Loucy (cell line): ENCODE measurements at regions not wholly inside any gene's neighbourhood (a gene's known extent, or its start where the extent isn't known, plus 50 kb on each side); places are given as distances from the start of the nearest gene placed in this dataset.
A peak's percentile ranks its signal among the peaks of the same experiment; 100 is the strongest.

Experiments used
- H2AFZ ChIP-seq: fragments of 200-600 bp; sonication (generic); 2 replicates; pipeline ENCODE4 v1.6.0; 2016; ENCODE audit warnings: antibody characterized with exemption, mild to moderate bottlenecking, low read length, moderate library complexity
- H3F3A ChIP-seq: fragments of 200-600 bp; 2 replicates; pipeline ENCODE4 v1.6.0; 2016; ENCODE audit warnings: antibody characterized with exemption, low read depth, mild to moderate bottlenecking
- H3K27me3 ChIP-seq: fragments of 200-600 bp; sonication (generic); 2 replicates; pipeline ENCODE4 v1.6.1; 2014; ENCODE audit warnings: low read length, mild to moderate bottlenecking; ENCODE audit not compliant: insufficient read depth, poor library complexity, severe bottlenecking
- H3K36me3 ChIP-seq: fragments of 200-600 bp; sonication (generic); 2 replicates; pipeline ENCODE4 v1.6.1; 2016; ENCODE audit warnings: low read length; ENCODE audit not compliant: insufficient read depth
- H3K4me1 ChIP-seq: fragments of 200-600 bp; sonication (generic); 2 replicates; pipeline ENCODE4 v1.5.1; 2014; ENCODE audit warnings: low read length, mild to moderate bottlenecking; ENCODE audit not compliant: insufficient read depth, poor library complexity, severe bottlenecking
- H3K4me2 ChIP-seq: fragments of 200-600 bp; sonication (generic); 2 replicates; pipeline ENCODE4 v1.6.0; 2014; ENCODE audit warnings: antibody characterized with exemption, low read length, low read depth, mild to moderate bottlenecking; ENCODE audit not compliant: poor library complexity, severe bottlenecking
- H3K4me3 ChIP-seq: fragments of 200-600 bp; sonication (generic); 2 replicates; pipeline ENCODE4 v1.5.1; 2014; ENCODE audit warnings: low read length, mild to moderate bottlenecking, mixed read lengths; ENCODE audit not compliant: poor library complexity, severe bottlenecking
- H3K79me2 ChIP-seq: fragments of 200-600 bp; sonication (generic); 2 replicates; pipeline ENCODE4 v1.6.1; 2014; ENCODE audit warnings: low read length; ENCODE audit not compliant: insufficient read depth
- H3K9ac ChIP-seq: fragments of 200-600 bp; sonication (generic); 2 replicates; pipeline ENCODE4 v1.6.0; 2014; ENCODE audit warnings: mild to moderate bottlenecking, low read depth, low read length, moderate library complexity; ENCODE audit not compliant: poor library complexity, severe bottlenecking
- H3K9me2 ChIP-seq: fragments of 200-600 bp; sonication (generic); replicated peaks from 2 replicates; pipeline ENCODE4 v1.6.1; 2016; ENCODE audit warnings: low read depth, low read length, mixed read lengths
- H3K9me3 ChIP-seq: fragments of 200-600 bp; sonication (generic); 2 replicates; pipeline ENCODE4 v1.6.1; 2014; ENCODE audit warnings: mild to moderate bottlenecking, antibody characterized with exemption, low read length, low read depth; ENCODE audit not compliant: insufficient read depth
- H4K20me1 ChIP-seq: fragments of 200-600 bp; sonication (generic); 2 replicates; pipeline ENCODE4 v1.6.0; 2014; ENCODE audit warnings: antibody characterized with exemption, low read length, mild to moderate bottlenecking; ENCODE audit not compliant: insufficient read depth, poor library complexity, severe bottlenecking
- EZH2phosphoT487 ChIP-seq: fragments of 200-600 bp; IDR thresholded peaks from 2 replicates; pipeline ENCODE4 v1.6.1; 2018; ENCODE audit warnings: antibody characterized with exemption, mild to moderate bottlenecking, moderate library complexity, borderline replicate concordance
- TF ChIP-seq, protein P1 (sequence below): fragments of 200-600 bp; sonication (generic); conservative IDR thresholded peaks from 2 replicates; pipeline ENCODE4 v1.5.1; 2014; ENCODE audit warnings: mild to moderate bottlenecking, antibody characterized with exemption, low read length

DNA sequence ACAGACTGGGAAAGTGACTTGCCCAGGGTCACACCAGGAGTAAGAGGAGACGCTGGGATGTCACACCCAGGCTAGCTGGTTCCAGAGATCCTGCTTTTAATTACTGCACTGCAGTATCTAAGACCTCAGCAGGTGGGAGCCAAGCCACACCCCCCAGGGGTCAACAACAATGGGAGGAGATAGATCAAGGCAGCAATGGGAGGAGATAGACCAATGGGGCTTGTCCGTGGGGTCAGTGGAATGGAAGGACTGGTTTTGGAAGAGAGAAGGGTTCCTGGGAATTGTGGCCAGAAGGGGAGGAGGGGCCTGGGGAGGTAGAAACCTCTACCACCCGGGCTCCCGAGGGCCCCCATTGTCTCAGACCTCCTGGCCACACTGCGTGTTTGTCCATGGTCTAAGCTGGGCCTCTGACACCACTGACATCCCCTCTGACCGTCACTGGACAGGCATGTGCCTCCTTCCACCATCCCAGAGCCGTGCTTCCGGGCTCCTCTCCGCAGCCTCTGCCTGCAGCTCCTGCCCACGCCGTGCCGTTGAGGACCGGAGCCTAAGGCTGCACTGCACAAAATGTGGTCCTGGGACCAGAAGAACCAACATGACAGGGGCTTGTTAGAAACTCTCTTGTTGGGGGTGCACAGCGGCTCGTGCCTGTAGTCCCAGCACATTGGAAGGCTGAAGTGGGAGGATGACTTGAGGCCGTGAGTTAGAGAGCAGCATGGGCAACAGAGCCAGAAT, 69.8 kb upstream of the RPH3AL start:
- H3K4me1 ChIP-seq, result peaks cover 53% of the 10 kb centered on the region
- peaks cover 3% of the 10 kb centered on the region; the same call in 1 of the 2 replicates for H3K79me2 ChIP-seq
- no peaks in the 10 kb centered on the region for H3K9me3 ChIP-seq
- no peaks in the 10 kb centered on the region for H3K36me3 ChIP-seq
- H4K20me1 ChIP-seq, result no peaks in the 10 kb centered on the region
- no peaks in the 10 kb centered on the region for H3K9me2 ChIP-seq
- H3K27me3 ChIP-seq, result no peaks in the 10 kb centered on the region
- H2AFZ ChIP-seq, result no peak overlapping the region
- no peak overlapping the region for H3K9ac ChIP-seq
- no peak overlapping the region for H3K4me3 ChIP-seq
- peaks cover 7% of the 10 kb centered on the region; the same call in 1 of the 2 replicates for H3F3A ChIP-seq
- peak overlapping the region; percentile 23 for H3K4me2 ChIP-seq
- TF ChIP-seq EZH2phosphoT487, result no peak
- TF ChIP-seq, protein P1, sequence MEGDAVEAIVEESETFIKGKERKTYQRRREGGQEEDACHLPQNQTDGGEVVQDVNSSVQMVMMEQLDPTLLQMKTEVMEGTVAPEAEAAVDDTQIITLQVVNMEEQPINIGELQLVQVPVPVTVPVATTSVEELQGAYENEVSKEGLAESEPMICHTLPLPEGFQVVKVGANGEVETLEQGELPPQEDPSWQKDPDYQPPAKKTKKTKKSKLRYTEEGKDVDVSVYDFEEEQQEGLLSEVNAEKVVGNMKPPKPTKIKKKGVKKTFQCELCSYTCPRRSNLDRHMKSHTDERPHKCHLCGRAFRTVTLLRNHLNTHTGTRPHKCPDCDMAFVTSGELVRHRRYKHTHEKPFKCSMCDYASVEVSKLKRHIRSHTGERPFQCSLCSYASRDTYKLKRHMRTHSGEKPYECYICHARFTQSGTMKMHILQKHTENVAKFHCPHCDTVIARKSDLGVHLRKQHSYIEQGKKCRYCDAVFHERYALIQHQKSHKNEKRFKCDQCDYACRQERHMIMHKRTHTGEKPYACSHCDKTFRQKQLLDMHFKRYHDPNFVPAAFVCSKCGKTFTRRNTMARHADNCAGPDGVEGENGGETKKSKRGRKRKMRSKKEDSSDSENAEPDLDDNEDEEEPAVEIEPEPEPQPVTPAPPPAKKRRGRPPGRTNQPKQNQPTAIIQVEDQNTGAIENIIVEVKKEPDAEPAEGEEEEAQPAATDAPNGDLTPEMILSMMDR, result no peak

DNA sequence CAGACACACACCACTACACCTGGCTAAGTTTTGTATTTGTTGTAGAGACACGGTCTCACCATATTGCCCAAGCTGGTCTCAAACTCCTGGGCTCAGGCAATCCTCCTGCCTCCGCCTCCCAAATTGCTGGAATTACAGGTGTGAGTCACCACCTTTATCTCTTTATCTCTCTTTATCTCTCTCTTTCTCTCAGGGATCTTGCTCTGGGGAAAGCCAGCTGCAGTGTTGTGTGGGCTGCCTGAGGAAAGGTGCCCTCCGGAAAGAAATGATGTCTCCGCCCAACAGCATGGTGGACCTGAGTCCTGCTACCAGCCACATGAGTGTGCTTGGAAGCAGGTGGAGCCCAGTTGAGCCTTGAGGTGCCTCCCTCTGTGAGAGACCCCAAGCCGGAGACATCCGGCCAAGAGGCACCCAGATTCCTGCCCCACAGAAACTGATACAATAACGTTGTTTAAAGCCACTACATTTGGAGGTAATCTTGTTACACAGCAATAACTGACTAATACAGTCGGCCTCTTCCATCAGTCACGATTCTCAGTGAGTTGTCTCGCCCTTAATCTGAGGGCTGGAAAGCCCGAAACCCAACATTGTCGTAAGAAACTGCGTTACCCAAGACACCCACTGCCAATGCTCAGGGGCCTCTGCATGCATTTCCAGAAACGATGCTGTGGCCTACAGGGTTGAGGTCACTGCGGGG, 68.0 kb upstream of the RPH3AL start:
- H3K9me3 ChIP-seq, result no peaks in the 10 kb centered on the region
- no peak overlapping the region for H2AFZ ChIP-seq
- no peaks in the 10 kb centered on the region for H3K9me2 ChIP-seq
- H3F3A ChIP-seq, result peaks cover 10% of the 10 kb centered on the region; the same call in 1 of the 2 replicates
- no peak overlapping the region for H3K9ac ChIP-seq
- no peaks in the 10 kb centered on the region for H3K36me3 ChIP-seq
- peaks cover 69% of the 10 kb centered on the region for H3K4me1 ChIP-seq
- no peak overlapping the region for H3K4me2 ChIP-seq
- peaks cover 12% of the 10 kb centered on the region; the same call in 1 of the 2 replicates for H3K79me2 ChIP-seq
- no peaks in the 10 kb centered on the region for H3K27me3 ChIP-seq
- TF ChIP-seq EZH2phosphoT487, result no peak
- TF ChIP-seq, protein P1, result no peak
- H3K4me3 ChIP-seq, result no peak overlapping the region
- no peaks in the 10 kb centered on the region for H4K20me1 ChIP-seq

DNA sequence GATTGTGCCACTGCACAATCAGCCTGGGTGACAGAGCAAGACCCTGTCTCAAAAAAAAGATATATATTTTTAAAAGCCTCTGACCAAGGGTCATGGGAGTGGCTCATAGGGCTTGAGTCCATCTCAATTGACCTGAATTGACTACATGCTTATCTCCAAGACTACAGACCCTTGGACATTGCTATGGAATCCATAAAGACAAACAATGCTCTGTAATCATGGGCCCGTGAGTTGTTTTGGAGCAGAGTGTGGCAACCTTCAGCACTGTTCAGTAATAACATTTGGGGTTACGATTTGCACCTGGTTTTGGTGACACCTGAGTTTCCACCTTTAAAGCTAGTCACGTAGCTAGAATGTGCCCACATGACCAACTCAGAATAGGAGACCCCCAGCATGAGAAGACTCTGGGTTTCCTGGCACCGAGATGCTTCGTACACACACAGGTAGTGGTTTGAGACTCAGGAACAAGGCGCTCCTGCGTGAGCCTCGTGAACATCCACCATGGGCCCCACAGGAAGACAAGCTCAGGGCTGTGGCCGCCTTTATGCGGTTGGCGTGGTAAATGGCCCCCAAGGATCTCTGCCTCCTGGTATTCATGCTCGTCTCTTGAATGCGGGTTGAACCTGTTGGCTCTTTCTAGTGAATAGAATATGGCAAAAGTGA, 66.6 kb upstream of the RPH3AL start:
- Histone ChIP-seq H3K36me3 (no peaks in the 10 kb centered on the region), H3K27me3 (no peaks in the 10 kb centered on the region), H3K9me2 (no peaks in the 10 kb centered on the region), H3F3A (peaks cover 18% of the 10 kb centered on the region), H3K4me2 (peak overlapping the region; percentile 99), H3K4me3 (peak overlapping the region; percentile 57), H3K9ac (peak overlapping the region; percentile 99), H2AFZ (peak overlapping the region; percentile 24; the same call in 1 of the 2 replicates), H4K20me1 (no peaks in the 10 kb centered on the region), H3K9me3 (no peaks in the 10 kb centered on the region), H3K79me2 (peaks cover 13% of the 10 kb centered on the region; the same call in 1 of the 2 replicates), H3K4me1 (peaks cover 83% of the 10 kb centered on the region)
- TF ChIP-seq, protein P1, result no peak
- no peak for TF ChIP-seq EZH2phosphoT487
